ENCODE measurements at regions not wholly inside any gene's neighbourhood (a gene's known extent, or its start where the extent isn't known, plus 50 kb on each side); places are given as distances from the start of the nearest gene placed in this dataset.
A peak's percentile ranks its signal among the peaks of the same experiment; 100 is the strongest.

GRCh38 chr7:24341691-24342413 lies 57.9 kb downstream of the NPY start:
- no peaks in the 10 kb centered on the region for H3K36me3 ChIP-seq
- H3K4me1 ChIP-seq, result peaks cover 0 to 10% of the 10 kb centered on the region in 2 donors
- no peak overlapping the region for H3K27ac ChIP-seq
- no peak overlapping the region for H3K4me3 ChIP-seq (replicated peaks in 1 of 3)
- TF ChIP-seq CTCF (IDR thresholded peaks at IDR 0.05) (no peak), POLR2A (IDR thresholded peaks at IDR 0.05) (no peak)
- H3K9me3 ChIP-seq, result no peaks in the 10 kb centered on the region
- DNase-seq, result peak in 1 of 2 donors; percentile 6
- intact Hi-C loops (cut with DNase I), result no loop called here
- no peaks in the 10 kb centered on the region for H3K27me3 ChIP-seq
- WGBS, 2 donors, result 79 to 87% methylated on average over 3 of the region's 3 CpGs

DNA sequence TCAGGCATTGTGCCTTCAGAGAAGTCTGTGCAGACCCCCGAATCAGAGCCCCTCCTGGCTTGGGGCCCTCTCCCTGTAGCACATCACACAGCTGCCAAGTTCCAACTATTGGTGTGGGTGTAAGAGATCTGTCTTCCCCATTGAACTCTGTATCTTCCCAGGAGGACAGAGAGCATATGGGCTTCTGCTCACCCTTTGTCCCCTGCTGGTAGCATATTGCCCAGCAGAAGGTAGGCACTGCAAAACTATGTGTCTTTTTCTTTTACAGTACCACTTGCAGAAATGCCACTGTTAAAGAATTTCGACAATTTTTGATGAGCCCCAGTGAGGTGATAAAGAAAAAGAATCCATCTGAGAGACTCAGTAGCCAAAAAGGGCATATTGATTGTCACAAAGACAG lies 59.6 kb downstream of the NPY start:
- H3K27me3 ChIP-seq, result no peaks in the 10 kb centered on the region
- TF ChIP-seq POLR2A (IDR thresholded peaks at IDR 0.05), result no peak
- TF ChIP-seq CTCF (IDR thresholded peaks at IDR 0.05), result no peak
- no peak overlapping the region for H3K4me3 ChIP-seq (replicated peaks in 1 of 3)
- intact Hi-C loops (cut with DNase I), result no loop called here
- 77 to 81% methylated on average over 2 of the region's 2 CpGs for WGBS, 2 donors
- H3K4me1 ChIP-seq, result peaks cover 0 to 10% of the 10 kb centered on the region in 2 donors
- H3K36me3 ChIP-seq, result no peaks in the 10 kb centered on the region
- H3K9me3 ChIP-seq, result no peaks in the 10 kb centered on the region
- H3K27ac ChIP-seq, result no peak overlapping the region
- no peak for DNase-seq

DNA sequence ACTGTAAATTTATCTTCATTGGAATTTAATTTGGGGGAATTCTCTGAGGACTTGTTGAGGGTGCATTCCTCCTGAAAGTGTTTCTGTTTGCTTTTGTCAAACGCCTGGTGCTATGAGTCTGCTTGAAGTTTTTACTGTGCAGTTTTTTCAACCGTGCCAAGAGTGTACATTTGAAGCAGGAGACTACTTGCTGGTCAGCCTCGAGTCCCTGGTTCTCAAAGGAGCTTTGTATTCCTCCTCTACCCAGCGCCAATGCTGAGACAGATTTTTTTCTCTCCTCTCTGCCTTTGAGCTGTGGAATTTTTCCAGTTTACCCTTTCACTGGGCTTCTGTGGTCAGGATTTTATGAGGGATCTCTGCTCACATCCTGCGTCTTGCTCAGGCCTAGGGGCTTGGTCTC lies 62.1 kb downstream of the NPY start:
- H3K27me3 ChIP-seq, result no peaks in the 10 kb centered on the region
- peak overlapping the region in 1 of 3 donors; percentile 51 for H3K27ac ChIP-seq
- H3K9me3 ChIP-seq, result no peaks in the 10 kb centered on the region
- no peak for TF ChIP-seq POLR2A (IDR thresholded peaks at IDR 0.05)
- no peak for TF ChIP-seq CTCF (IDR thresholded peaks at IDR 0.05)
- 10 to 24% methylated on average over 5 of the region's 5 CpGs for WGBS, 2 donors
- no peaks in the 10 kb centered on the region for H3K36me3 ChIP-seq
- intact Hi-C loops (cut with DNase I), result no loop called here
- H3K4me1 ChIP-seq, result peaks cover 0 to 10% of the 10 kb centered on the region in 2 donors
- no peak overlapping the region for H3K4me3 ChIP-seq (replicated peaks in 1 of 3)
- DNase-seq, result peak; percentile 41 to 51

GRCh38 chr7:24346716-24347115 lies 62.7 kb downstream of the NPY start:
- no peak for DNase-seq
- Histone ChIP-seq H3K9me3 (no peaks in the 10 kb centered on the region), H3K27ac (peak overlapping the region in 1 of 3 donors; percentile 51), H3K4me1 (peaks cover 0 to 10% of the 10 kb centered on the region in 2 donors), H3K36me3 (no peaks in the 10 kb centered on the region), H3K4me3 (replicated peaks in 1 of 3) (no peak overlapping the region), H3K27me3 (no peaks in the 10 kb centered on the region)
- WGBS, 2 donors, result 96% methylated on average over 3 of the region's 3 CpGs
- intact Hi-C loops (cut with DNase I), result no loop called here
- TF ChIP-seq CTCF (IDR thresholded peaks at IDR 0.05) (no peak), POLR2A (IDR thresholded peaks at IDR 0.05) (no peak)

- peaks cover 0 to 10% of the 10 kb centered on the region in 2 donors for H3K4me1 ChIP-seq
- TF ChIP-seq CTCF (IDR thresholded peaks at IDR 0.05), result no peak
- TF ChIP-seq POLR2A (IDR thresholded peaks at IDR 0.05), result no peak
- H3K4me3 ChIP-seq (replicated peaks in 1 of 3), result no peak overlapping the region
- no peak overlapping the region for H3K27ac ChIP-seq
- DNase-seq, result no peak
- WGBS, 2 donors, result 61 to 63% methylated on average over 2 of the region's 2 CpGs
- H3K36me3 ChIP-seq, result no peaks in the 10 kb centered on the region
- intact Hi-C loops (cut with DNase I), result no loop called here
- H3K27me3 ChIP-seq, result no peaks in the 10 kb centered on the region
- H3K9me3 ChIP-seq, result no peaks in the 10 kb centered on the region
These were observed 65.3 kb downstream of the NPY start for GRCh38 chr7:24349339-24349738.

Measured in thyroid gland (tissue), 4 donors.